HG03103 (cell line): ENCODE measurements at regions not wholly inside any gene's neighbourhood (a gene's known extent, or its start where the extent isn't known, plus 50 kb on each side); places are given as distances from the start of the nearest gene placed in this dataset.

Source experiments
- ATAC-seq: cut with Tn5 transposase; IDR thresholded peaks from one replicate; pipeline ENCODE4 v1.9.1; 2021; ENCODE audit warnings: low read depth; ENCODE audit not compliant: unreplicated experiment

- no peak for ATAC-seq
Observed at GRCh38 chr2:146246002-146246735, 1598.7 kb upstream of the ACVR2A start.

GRCh38 chr2:146244830-146245229 lies 1600.0 kb upstream of the ACVR2A start:
- ATAC-seq: no peak

- ATAC-seq: no peak
Observed at GRCh38 chr2:146244131-146244530, 1600.7 kb upstream of the ACVR2A start.

GRCh38 chr2:146241023-146241422 lies 1603.8 kb upstream of the ACVR2A start:
- no peak for ATAC-seq

GRCh38 chr2:146240391-146240790 lies 1604.4 kb upstream of the ACVR2A start:
- ATAC-seq: no peak

- ATAC-seq: no peak
Observed at GRCh38 chr2:146239392-146240135, 1605.3 kb upstream of the ACVR2A start.

- no peak for ATAC-seq
Observed at GRCh38 chr2:146238254-146238966, 1606.4 kb upstream of the ACVR2A start.

GRCh38 chr2:146235158-146235557 lies 1609.7 kb upstream of the ACVR2A start:
- ATAC-seq: no peak

- no peak for ATAC-seq
Observed at GRCh38 chr2:146229508-146230155, 1615.2 kb upstream of the ACVR2A start.

GRCh38 chr2:146228466-146229058 lies 1616.3 kb upstream of the ACVR2A start:
- peak; percentile 68 for ATAC-seq

- no peak for ATAC-seq
Observed at GRCh38 chr2:146228020-146228393, 1616.8 kb upstream of the ACVR2A start.

GRCh38 chr2:146227152-146228019 lies 1617.4 kb upstream of the ACVR2A start:
- no peak for ATAC-seq

- ATAC-seq: no peak
Observed at GRCh38 chr2:146226077-146226476, 1618.8 kb upstream of the ACVR2A start.

- ATAC-seq: no peak
Observed at GRCh38 chr2:146221826-146222225, 1623.0 kb upstream of the ACVR2A start.

- no peak for ATAC-seq
Observed at GRCh38 chr2:146220957-146221356, 1623.9 kb upstream of the ACVR2A start.

- ATAC-seq: no peak
Observed at GRCh38 chr2:146214394-146214929, 1630.4 kb upstream of the ACVR2A start.

- ATAC-seq: no peak
Observed at GRCh38 chr2:146213674-146214073, 1631.2 kb upstream of the ACVR2A start.

- ATAC-seq: no peak
Observed at GRCh38 chr2:146212602-146213001, 1632.2 kb upstream of the ACVR2A start.

GRCh38 chr2:146209842-146210275 lies 1635.0 kb upstream of the ACVR2A start:
- peak; percentile 66 for ATAC-seq
